ENCODE measurements at regions not wholly inside any gene's neighbourhood (a gene's known extent, or its start where the extent isn't known, plus 50 kb on each side); places are given as distances from the start of the nearest gene placed in this dataset.

DNA sequence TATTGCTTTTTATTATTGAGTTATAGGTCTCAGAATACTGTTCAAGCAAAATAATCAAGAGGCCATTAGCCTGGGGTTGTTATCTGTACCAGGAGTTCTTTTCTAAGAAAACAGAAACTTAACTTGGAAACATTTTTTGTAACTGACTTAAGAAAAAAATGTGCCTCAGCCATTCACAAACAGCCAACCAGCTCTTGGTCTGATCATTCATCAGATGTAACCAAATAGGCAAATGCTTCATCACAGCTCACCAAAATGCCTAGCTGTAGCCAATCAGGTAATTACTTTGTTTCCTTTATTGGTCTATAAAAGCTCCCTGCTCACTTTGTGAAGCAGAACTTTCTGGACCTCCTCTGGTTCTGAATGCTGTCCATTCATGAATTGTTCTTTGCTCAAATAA lies 387.7 kb downstream of the FAT4 start:
- TF ChIP-seq SUZ12 (IDR thresholded peaks at IDR 0.05; ENCODE audit: extremely low read depth, insufficient read depth, insufficient read length) (no peak), ZNF274 (IDR thresholded peaks at IDR 0.05; ENCODE audit: low read depth, low read length) (no peak), YY1 (IDR thresholded peaks at IDR 0.05; ENCODE audit: insufficient read depth, insufficient read length) (no peak)
